ENCODE measurements at regions not wholly inside any gene's neighbourhood (a gene's known extent, or its start where the extent isn't known, plus 50 kb on each side); places are given as distances from the start of the nearest gene placed in this dataset.
"Not testable (repeated sequence)": the region's sequence is repeated elsewhere in the genome, so short reads cannot be mapped to it uniquely, and the experiment has no call there.

- no peaks in the 10 kb centered on the region for H3K9me3 ChIP-seq (ENCODE audit: low read length)
- H3K4me3 ChIP-seq (ENCODE audit: low read length), result no peak overlapping the region
- no peaks in the 10 kb centered on the region for H3F3A ChIP-seq (ENCODE audit: insufficient read depth, low read length, poor library complexity, severe bottlenecking)
- no peak overlapping the region for H3K9ac ChIP-seq (ENCODE audit: low read length)
- no peaks in the 10 kb centered on the region for H3K27me3 ChIP-seq (ENCODE audit: insufficient read depth, low read depth, low read length)
- no peaks in the 10 kb centered on the region for H3K9me2 ChIP-seq (ENCODE audit: insufficient read depth, low read length)
- no peaks in the 10 kb centered on the region for H3K79me2 ChIP-seq (replicated peaks; ENCODE audit: insufficient read depth, low read length)
- TF ChIP-seq EP300 (conservative IDR thresholded peaks at IDR 0.05; ENCODE audit: poor library complexity, severe bottlenecking), result no peak
- TF ChIP-seq CTCF (IDR thresholded peaks at IDR 0.05; ENCODE audit: poor library complexity, severe bottlenecking), result no peak
- TF ChIP-seq MXI1 (conservative IDR thresholded peaks at IDR 0.05; ENCODE audit: poor library complexity, severe bottlenecking), result no peak
- TF ChIP-seq POLR2AphosphoS5 (IDR thresholded peaks at IDR 0.05), result no peak
- no peak for TF ChIP-seq REST (IDR thresholded peaks at IDR 0.05; ENCODE audit: borderline replicate concordance)
- H3K36me3 ChIP-seq (ENCODE audit: insufficient read depth, low read length), result no peaks in the 10 kb centered on the region
- no peak overlapping the region for H3K4me2 ChIP-seq (ENCODE audit: low read length)
- H4K20me1 ChIP-seq (ENCODE audit: insufficient read depth), result no peaks in the 10 kb centered on the region
- H2AFZ ChIP-seq (ENCODE audit: low read depth, low read length), result no peak overlapping the region
- H3K27ac ChIP-seq (ENCODE audit: low read length), result no peak overlapping the region
These were observed 213.5 kb upstream of the POU1F1 start for GRCh38 chr3:87489892-87490291.

- Histone ChIP-seq H3F3A (ENCODE audit: insufficient read depth, low read length, poor library complexity, severe bottlenecking) (no peaks in the 10 kb centered on the region), H3K9me3 (ENCODE audit: low read length) (no peaks in the 10 kb centered on the region), H4K20me1 (ENCODE audit: insufficient read depth) (no peaks in the 10 kb centered on the region), H3K9me2 (ENCODE audit: insufficient read depth, low read length) (no peaks in the 10 kb centered on the region), H2AFZ (ENCODE audit: low read depth, low read length) (no peak overlapping the region), H3K79me2 (replicated peaks; ENCODE audit: insufficient read depth, low read length) (no peaks in the 10 kb centered on the region), H3K36me3 (ENCODE audit: insufficient read depth, low read length) (no peaks in the 10 kb centered on the region), H3K4me2 (ENCODE audit: low read length) (no peak overlapping the region), H3K27me3 (ENCODE audit: insufficient read depth, low read depth, low read length) (no peaks in the 10 kb centered on the region), H3K9ac (ENCODE audit: low read length) (no peak overlapping the region), H3K4me3 (ENCODE audit: low read length) (no peak overlapping the region), H3K27ac (ENCODE audit: low read length) (no peak overlapping the region)
- TF ChIP-seq SMC3 (conservative IDR thresholded peaks at IDR 0.05; ENCODE audit: poor library complexity), result no peak
- TF ChIP-seq REST (IDR thresholded peaks at IDR 0.05; ENCODE audit: borderline replicate concordance), result no peak
- no peak for TF ChIP-seq TAF1 (IDR thresholded peaks at IDR 0.05; ENCODE audit: low read depth)
- TF ChIP-seq EZH2 (IDR thresholded peaks at IDR 0.05; ENCODE audit: borderline replicate concordance, insufficient read depth, low read length, poor library complexity, severe bottlenecking), result no peak
- TF ChIP-seq RAD21 (conservative IDR thresholded peaks at IDR 0.05), result no peak
These were observed 212.4 kb upstream of the POU1F1 start for GRCh38 chr3:87488765-87489164.

DNA sequence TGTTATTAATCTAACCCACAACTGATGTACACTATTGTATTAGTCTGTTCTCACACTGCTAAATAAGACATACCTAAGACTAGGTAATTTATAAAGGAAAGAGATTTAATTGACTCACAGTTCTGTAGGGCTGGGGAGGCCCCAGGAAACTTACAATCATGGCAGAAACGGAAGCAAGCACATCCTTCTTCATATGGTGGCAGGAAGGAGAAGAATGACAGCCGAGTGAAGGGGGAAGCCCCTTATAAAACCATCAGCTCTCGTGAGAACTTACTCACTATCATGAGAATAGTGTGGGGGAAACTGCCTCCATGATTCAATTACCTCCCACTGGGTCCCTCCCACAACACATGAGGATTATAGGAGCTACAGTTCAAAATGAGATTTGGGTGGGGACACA, 210.3 kb upstream of the POU1F1 start:
- not testable (repeated sequence) for H3K79me2 ChIP-seq (replicated peaks; ENCODE audit: insufficient read depth, low read length); H2AFZ ChIP-seq (ENCODE audit: low read depth, low read length); H3K27ac ChIP-seq (ENCODE audit: low read length); H3K9ac ChIP-seq (ENCODE audit: low read length); H3K27me3 ChIP-seq (ENCODE audit: insufficient read depth, low read depth, low read length); H4K20me1 ChIP-seq (ENCODE audit: insufficient read depth); H3K9me3 ChIP-seq (ENCODE audit: low read length); H3K36me3 ChIP-seq (ENCODE audit: insufficient read depth, low read length); H3K4me2 ChIP-seq (ENCODE audit: low read length); H3K4me3 ChIP-seq (ENCODE audit: low read length); H3K9me2 ChIP-seq (ENCODE audit: insufficient read depth, low read length); H3F3A ChIP-seq (ENCODE audit: insufficient read depth, low read length, poor library complexity, severe bottlenecking)

All from neural cell (in vitro differentiated cells).